ENCODE measurements at regions not wholly inside any gene's neighbourhood (a gene's known extent, or its start where the extent isn't known, plus 50 kb on each side); places are given as distances from the start of the nearest gene placed in this dataset.

DNA sequence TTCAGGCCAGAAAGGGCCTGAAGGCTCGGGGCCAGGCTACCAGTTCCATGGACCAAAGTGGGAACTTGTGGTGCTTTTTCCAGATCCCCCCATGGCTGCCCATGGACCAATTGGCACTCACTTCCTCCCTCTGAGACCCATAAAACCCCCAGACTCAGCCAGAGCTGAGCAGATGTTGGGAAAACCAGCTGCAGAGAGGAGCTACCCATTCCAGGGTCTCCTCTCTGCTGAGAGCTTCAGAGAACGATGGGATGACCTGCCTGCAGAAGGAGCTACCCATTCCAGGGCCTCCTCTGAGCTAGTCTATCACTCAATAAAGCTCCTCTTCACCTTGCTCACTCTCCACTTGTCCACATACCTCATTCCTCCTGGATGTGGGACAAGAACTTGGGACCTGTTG, 52.2 kb upstream of the MED9 start:
- no peaks in the 10 kb centered on the region for H3K36me3 ChIP-seq
- H3K4me1 ChIP-seq, result no peaks in the 10 kb centered on the region
- intact Hi-C loops (cut with DNase I), result no loop called here
- TF ChIP-seq, protein P1, sequence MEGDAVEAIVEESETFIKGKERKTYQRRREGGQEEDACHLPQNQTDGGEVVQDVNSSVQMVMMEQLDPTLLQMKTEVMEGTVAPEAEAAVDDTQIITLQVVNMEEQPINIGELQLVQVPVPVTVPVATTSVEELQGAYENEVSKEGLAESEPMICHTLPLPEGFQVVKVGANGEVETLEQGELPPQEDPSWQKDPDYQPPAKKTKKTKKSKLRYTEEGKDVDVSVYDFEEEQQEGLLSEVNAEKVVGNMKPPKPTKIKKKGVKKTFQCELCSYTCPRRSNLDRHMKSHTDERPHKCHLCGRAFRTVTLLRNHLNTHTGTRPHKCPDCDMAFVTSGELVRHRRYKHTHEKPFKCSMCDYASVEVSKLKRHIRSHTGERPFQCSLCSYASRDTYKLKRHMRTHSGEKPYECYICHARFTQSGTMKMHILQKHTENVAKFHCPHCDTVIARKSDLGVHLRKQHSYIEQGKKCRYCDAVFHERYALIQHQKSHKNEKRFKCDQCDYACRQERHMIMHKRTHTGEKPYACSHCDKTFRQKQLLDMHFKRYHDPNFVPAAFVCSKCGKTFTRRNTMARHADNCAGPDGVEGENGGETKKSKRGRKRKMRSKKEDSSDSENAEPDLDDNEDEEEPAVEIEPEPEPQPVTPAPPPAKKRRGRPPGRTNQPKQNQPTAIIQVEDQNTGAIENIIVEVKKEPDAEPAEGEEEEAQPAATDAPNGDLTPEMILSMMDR (IDR thresholded peaks at IDR 0.05), result no peak
- TF ChIP-seq POLR2A (IDR thresholded peaks at IDR 0.05), result no peak
- H3K4me3 ChIP-seq, result no peak overlapping the region
- no peak overlapping the region for H3K27ac ChIP-seq
- H3K27me3 ChIP-seq, result peaks cover 0 to 8% (median 0%) of the 10 kb centered on the region in 4 donors
- DNase-seq, result no peak
- H3K9me3 ChIP-seq, result peaks cover 0 to 6% (median 0%) of the 10 kb centered on the region in 3 donors
- 27 to 60% methylated on average over 1 of the region's 2 CpGs for WGBS, 2 donors

DNA sequence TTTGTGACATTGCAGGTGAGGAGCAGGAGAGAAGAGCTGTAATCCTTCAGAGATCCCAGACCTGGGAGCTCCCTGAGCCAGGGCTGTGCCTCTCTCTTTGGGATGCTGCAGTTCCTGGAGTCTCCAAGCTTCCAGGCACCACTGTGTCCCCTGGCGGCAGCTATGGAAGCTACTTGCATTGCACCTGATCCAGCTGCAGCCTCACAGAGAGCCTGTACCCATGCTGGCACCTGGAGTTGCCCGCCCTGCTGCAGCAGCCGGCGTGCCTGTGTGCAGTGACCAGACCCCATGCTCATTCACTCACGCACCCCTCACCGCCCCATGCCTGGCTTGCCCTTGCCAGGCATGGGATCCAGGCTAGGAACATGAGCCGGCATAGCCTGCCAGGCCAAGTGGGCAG, 51.8 kb upstream of the MED9 start:
- TF ChIP-seq, protein P1 (IDR thresholded peaks at IDR 0.05), result no peak
- TF ChIP-seq POLR2A (IDR thresholded peaks at IDR 0.05), result no peak
- Histone ChIP-seq H3K4me1 (no peaks in the 10 kb centered on the region), H3K9me3 (peaks cover 0 to 6% (median 0%) of the 10 kb centered on the region in 3 donors), H3K36me3 (no peaks in the 10 kb centered on the region), H3K27ac (no peak overlapping the region), H3K4me3 (no peak overlapping the region), H3K27me3 (peaks cover 0 to 8% (median 0%) of the 10 kb centered on the region in 4 donors)
- DNase-seq, result no peak
- 83% methylated on average over 1 of the region's 7 CpGs; no CpG with 5 or more reads in 1 of the 2 donors for WGBS, 2 donors
- intact Hi-C loops (cut with DNase I), result no loop called here

DNA sequence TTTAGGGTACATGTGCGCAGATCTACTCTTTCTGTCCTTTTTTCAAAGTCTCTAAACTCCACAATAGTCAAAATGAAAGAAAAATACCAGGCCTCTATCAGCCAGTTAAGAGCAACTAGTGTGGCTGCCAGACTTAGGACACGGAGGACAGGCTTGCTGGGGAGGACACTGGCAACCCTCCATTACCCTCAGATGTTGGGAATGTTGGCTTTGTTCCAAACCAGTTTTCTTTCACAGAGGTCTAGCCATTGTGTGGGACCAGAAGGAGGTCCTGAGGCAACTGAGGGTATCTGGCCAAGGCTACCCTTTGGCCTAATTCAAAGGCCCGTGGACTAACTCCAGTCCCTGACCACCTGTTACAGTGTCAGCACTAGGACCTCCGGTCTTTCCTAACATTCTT, 51.2 kb upstream of the MED9 start:
- H3K36me3 ChIP-seq, result no peaks in the 10 kb centered on the region

DNA sequence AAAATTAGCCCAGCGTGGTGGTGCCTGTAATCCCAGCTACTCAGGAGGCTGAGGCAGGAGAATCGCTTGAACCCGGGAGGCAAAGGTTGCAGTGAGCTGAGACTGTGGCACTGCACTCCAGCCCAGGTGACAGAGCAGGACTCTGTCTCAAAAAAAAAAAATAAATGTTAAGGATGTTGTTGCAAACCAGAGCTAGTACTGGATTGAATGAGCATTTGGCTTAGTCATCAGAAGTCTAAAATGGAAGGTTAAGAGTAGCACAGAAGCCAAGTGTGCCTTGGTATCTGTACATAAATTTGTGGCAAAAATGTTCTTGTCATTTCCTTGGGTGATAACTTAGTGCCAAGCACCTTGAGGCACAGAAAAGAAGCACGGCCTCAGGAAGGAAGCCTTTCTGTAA, 50.6 kb upstream of the MED9 start:
- WGBS, 2 donors, result 89 to 92% methylated on average over 1 to 4 of the region's 4 CpGs
- no peak overlapping the region for H3K4me3 ChIP-seq
- TF ChIP-seq POLR2A (IDR thresholded peaks at IDR 0.05), result no peak
- TF ChIP-seq, protein P1 (IDR thresholded peaks at IDR 0.05), result no peak
- H3K4me1 ChIP-seq, result no peaks in the 10 kb centered on the region
- no peaks in the 10 kb centered on the region for H3K36me3 ChIP-seq
- no peak overlapping the region for H3K27ac ChIP-seq
- intact Hi-C loops (cut with DNase I), result no loop called here
- no peak for DNase-seq
- peaks cover 0 to 12% (median 0%) of the 10 kb centered on the region in 4 donors for H3K27me3 ChIP-seq
- peaks cover 0 to 6% (median 0%) of the 10 kb centered on the region in 3 donors for H3K9me3 ChIP-seq

More for the DNA sequence above, 51.2 kb upstream of the MED9 start:
- 80 to 89% methylated on average over 4 of the region's 4 CpGs for WGBS, 2 donors
- no peak overlapping the region for H3K4me3 ChIP-seq
- peaks cover 0 to 12% (median 0%) of the 10 kb centered on the region in 4 donors for H3K27me3 ChIP-seq
- H3K9me3 ChIP-seq, result peaks cover 0 to 6% (median 0%) of the 10 kb centered on the region in 3 donors
- TF ChIP-seq, protein P1 (IDR thresholded peaks at IDR 0.05), result no peak
- no peak for TF ChIP-seq POLR2A (IDR thresholded peaks at IDR 0.05)
- no peak overlapping the region for H3K27ac ChIP-seq
- DNase-seq, result no peak
- intact Hi-C loops (cut with DNase I), result no loop called here
- no peaks in the 10 kb centered on the region for H3K4me1 ChIP-seq
